GM19455 (cell line): ENCODE measurements at regions not wholly inside any gene's neighbourhood (a gene's known extent, or its start where the extent isn't known, plus 50 kb on each side); places are given as distances from the start of the nearest gene placed in this dataset.

Experiments used
- ATAC-seq: cut with Tn5 transposase; IDR thresholded peaks from one replicate; pipeline ENCODE4 v1.9.1; 2021; ENCODE audit not compliant: unreplicated experiment

DNA sequence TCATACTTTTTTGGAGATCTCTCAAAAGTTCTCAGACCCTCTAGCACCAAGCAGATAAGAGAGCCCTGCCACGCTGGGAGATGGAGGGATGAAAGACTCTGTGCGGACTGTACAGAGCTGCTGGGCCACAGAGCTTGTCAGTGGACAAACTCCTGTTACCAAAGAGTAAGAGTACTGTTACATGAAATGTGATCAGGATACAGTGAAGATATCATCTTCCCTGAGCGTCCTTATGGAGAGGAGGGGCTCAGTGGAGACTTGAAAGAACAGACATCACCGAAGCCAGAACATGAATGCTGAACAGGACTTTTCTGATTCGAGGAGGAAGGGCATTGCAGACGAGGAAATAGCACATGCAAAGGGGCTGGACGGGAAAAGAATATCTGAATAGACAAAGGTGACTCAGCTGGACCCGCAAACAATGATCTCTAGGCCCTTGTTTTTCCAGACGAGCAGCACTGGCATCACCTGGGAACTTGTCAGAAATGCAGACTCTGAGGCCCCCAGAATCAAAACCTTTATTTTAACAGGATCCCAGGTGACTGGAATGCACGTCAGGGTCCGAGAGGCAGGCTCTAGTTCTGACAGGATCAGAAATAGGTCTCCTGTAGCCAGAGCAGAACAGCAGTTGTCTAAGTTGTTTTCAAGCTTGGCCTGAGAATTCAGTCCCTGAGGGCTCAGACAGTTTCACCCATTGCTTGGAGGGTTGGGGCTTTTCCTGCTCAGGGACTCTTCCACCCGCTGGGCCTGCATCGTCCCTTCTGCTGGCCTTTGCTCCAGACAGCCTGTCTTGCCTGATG lies 277.9 kb downstream of the RPLP1 start:
- ATAC-seq, result no peak

DNA sequence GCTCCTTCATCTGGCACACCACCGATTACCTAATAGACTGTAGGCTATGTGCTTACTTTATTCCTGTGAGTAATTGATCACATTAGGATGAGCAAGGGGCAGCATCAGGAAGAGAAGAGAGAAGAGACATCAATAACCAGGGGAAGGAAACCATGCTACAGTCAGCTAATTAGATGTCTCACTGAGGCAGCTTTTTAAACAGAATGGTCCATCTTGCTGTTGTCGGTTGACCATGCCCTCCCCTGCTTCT lies 278.4 kb downstream of the RPLP1 start:
- ATAC-seq, result no peak

- ATAC-seq, result no peak
These were observed 279.0 kb downstream of the RPLP1 start for GRCh38 chr15:69731581-69731980.

DNA sequence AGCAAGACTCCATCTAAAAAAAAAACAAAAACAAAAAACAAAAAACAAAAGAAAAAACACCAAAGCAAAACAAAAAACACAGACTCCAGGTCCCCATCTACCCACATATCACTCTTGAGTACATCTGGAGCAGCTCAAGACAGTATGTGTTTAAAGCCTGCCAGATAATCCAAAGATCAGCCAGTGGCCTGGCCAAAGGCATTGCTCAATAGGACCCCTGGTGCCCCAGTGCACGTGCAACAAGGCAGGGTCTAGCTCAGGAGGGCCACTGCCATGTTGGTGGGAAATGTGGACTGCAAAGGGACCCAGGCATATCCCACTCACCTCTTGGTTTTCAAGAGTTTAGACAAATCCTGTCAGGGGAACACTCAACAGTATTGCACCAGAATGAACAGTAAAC lies 279.5 kb downstream of the RPLP1 start:
- no peak for ATAC-seq

DNA sequence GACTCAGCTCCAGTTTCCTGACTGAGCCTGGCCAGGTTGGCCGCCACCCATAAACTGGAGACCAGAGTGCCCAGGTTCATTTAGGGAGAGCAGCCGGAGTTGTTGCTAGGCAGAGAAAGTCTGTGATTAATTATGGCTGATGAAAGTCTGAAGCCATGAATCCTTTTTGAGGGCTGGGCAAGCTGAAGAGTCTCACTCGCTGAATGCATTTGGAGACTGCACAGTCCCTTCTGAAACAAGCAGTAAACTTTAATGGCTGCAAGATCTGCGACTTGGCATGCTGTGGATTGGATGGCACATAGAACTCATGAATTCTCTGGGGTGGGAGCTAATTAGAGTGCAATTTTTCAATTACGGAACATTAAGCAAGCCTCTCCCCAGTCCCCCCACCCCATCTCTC lies 282.1 kb downstream of the RPLP1 start:
- ATAC-seq, result no peak

- ATAC-seq, result no peak
These were observed 282.5 kb downstream of the RPLP1 start for GRCh38 chr15:69735121-69735520.

DNA sequence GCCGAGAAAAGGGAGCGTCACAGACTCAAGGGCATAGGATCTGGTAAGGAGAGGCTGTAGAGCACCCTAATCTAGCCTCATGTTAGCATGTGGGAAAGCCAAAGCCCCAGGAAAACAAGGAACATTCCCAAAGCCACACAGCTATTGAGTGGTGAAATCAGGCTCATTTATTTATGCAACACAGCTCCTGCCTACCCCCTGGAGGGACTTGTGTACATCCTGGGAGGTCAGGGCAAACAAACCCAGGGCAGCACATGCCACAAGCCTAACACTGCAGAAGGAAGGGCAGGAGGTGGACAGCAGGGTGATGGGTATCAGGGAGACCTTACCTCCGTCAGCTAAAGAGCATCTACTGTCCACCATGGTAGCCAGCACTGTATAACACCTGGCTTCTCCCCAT lies 283.5 kb downstream of the RPLP1 start:
- ATAC-seq, result no peak

GRCh38 chr15:69737916-69738315 lies 285.3 kb downstream of the RPLP1 start:
- no peak for ATAC-seq

DNA sequence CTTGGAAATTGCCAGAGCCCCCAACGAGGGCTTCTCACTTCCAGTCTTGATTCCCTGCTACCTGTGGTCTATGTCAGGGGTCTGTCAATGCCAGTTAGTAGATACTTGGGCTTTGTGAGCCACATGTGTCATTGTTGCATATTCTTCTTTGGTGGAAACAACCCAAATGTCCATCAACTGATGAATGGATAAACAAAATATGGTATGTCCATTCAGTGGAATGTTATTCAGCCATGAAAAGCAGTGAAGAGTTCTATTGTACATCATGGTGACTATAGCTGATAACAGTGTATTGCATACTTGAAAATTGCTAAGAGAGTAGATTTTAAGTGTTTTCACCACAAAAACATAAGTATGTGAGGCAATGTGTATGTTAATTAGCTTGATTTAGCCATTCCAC lies 288.1 kb downstream of the RPLP1 start:
- no peak for ATAC-seq

- ATAC-seq, result no peak
These were observed 289.7 kb downstream of the RPLP1 start for GRCh38 chr15:69742361-69742760.

- no peak for ATAC-seq
These were observed 290.5 kb downstream of the RPLP1 start for GRCh38 chr15:69743091-69743490.

DNA sequence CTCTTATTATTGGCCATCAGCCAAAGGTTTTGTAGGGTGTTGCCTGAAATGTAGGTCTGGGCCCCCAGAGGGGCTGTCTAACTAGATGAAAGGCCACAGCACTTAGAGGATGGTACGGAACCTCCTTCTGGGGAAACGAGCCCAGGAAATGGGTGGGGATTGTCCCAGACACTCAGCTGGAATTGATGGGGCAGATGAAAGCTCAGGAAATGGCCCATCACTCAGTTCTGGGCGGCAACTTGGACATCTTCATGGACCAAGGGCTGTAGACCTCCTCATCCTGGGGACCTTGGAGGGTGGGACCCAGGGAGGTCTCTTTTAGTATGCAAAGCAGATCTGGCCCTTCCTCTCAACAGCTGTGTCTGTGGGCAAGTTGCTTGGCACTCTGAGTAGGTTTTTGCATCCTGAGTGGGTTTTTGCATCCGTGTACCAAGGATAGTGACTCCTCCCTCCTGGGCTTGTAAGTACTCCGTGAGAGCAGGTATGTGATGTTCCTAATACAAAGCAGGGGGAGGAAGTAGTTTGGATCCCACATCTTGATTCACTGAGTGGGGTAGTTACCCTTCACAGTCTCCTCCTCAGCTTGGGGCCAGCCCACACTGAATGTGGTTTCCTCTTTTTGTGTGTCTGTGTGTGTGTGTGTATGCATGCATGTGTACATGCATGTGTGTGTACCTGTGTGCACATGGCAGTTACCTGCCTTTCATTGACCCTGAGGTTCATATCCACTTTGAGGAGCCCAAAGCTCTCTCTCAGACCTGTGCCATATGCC lies 292.0 kb downstream of the RPLP1 start:
- no peak for ATAC-seq

GRCh38 chr15:69747193-69747592 lies 294.6 kb downstream of the RPLP1 start:
- ATAC-seq, result no peak

DNA sequence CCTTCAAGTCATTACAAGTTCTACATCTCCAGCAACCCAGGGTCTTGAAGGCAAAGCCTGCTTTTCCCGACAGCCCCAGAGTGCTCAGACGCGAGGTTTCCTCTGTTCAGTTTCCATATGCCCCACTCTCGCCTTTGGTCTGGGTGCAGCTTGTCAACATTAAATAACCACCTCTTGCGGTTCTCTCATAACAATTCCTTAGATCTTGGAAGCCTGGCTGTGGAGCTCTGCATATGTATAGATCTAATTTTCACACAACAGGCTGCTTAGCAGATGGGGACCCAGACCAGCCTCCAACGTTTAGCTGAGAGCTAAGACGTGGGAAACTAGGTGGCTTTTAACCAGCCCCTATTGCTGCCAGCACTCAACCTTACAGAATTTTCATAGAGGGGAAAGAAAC lies 295.5 kb downstream of the RPLP1 start:
- no peak for ATAC-seq

- ATAC-seq, result no peak
These were observed 296.1 kb downstream of the RPLP1 start for GRCh38 chr15:69748576-69749185.

GRCh38 chr15:69749274-69749673 lies 296.7 kb downstream of the RPLP1 start:
- no peak for ATAC-seq

DNA sequence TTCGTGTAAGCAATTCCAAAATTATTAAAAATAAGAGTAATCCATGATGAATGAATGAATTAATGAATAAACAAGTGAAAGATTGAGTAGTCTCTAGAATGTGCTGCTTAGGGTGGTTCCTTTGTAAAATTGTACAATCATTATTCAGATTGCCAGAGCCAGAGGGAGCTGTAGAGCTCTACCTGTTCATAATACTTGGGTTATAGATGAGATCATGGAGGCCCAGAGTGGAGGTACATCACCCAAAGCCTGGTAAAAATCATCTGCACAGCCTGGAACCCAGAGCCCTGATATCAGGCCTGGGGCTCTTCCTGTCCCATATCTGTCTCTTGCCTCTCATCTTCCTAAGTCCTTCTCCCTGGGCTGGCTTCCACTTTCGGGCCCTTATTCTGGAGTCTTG lies 297.2 kb downstream of the RPLP1 start:
- no peak for ATAC-seq

GRCh38 chr15:69750253-69750652 lies 297.6 kb downstream of the RPLP1 start:
- no peak for ATAC-seq

GRCh38 chr15:69751147-69751546 lies 298.5 kb downstream of the RPLP1 start:
- no peak for ATAC-seq

DNA sequence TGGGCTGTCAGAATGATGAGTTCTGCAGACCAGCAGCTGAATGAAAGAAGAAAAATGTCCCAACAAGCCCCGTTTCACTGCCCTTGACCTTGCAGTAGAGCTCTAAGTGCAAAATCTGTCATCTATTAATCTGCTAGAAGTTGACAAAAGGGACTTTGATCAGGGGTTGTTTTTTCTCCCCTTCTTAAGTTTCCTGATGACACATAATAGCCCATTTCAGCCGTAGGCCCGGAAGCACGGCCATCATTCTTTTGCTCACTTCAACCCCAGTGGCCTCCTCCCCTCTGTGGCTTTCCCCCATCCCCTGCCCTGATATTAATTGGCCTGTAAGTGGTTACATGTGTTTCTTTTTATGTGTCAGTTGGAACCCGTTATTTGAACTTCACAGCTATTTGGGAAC lies 298.9 kb downstream of the RPLP1 start:
- ATAC-seq, result no peak

DNA sequence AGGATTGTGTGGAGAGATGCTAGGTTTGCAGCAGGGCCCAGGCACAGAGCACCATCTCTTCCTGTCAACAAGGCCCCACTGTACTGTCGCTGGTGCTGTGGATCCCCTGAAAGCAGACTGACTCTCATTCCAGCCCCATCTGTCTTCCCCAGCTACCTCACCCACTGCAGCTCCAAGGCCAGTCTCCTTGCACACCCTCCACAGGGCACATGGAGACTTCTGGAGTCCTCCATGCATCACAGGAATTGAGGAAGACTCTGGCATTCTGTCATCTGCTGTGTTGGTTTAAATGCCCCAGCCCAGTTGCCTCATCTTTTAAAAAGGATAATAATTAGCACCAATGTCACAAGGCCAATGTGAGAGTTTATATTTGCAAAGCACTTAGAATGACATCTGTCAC lies 301.2 kb downstream of the RPLP1 start:
- no peak for ATAC-seq

- no peak for ATAC-seq
These were observed 301.7 kb downstream of the RPLP1 start for GRCh38 chr15:69754313-69754712.
